NCI-H1417 treated with DMSO at 0.1 percent for 48 hours (cell line): ENCODE measurements at regions not wholly inside any gene's neighbourhood (a gene's known extent, or its start where the extent isn't known, plus 50 kb on each side); places are given as distances from the start of the nearest gene placed in this dataset.
"Not testable (repeated sequence)": the region's sequence is repeated elsewhere in the genome, so short reads cannot be mapped to it uniquely, and the experiment has no call there.

Experiments used
- DNase-seq: peaks from one replicate; lab custom pipeline; 2025; lab: John Stamatoyannopoulos, UW

DNA sequence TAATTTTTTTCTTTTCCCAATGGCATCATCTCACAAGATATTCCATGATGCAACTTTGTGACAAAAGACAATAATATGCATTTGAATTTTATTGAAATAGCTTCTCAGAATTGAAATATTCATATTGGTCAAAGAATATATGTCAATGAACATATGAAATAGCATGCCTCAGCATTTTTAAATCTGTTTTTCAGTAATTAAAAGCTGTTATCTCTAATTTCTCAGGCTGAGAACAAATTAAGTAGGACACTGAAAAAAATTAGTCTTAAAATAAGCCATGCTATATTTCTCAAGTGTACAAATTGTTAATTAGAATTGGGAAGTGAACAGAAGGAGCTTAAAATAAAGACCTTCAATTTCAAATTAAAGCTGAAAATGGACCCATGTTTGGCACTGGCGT is 570.1 kb downstream of the MFSD1 start:
- no peak for DNase-seq

DNA sequence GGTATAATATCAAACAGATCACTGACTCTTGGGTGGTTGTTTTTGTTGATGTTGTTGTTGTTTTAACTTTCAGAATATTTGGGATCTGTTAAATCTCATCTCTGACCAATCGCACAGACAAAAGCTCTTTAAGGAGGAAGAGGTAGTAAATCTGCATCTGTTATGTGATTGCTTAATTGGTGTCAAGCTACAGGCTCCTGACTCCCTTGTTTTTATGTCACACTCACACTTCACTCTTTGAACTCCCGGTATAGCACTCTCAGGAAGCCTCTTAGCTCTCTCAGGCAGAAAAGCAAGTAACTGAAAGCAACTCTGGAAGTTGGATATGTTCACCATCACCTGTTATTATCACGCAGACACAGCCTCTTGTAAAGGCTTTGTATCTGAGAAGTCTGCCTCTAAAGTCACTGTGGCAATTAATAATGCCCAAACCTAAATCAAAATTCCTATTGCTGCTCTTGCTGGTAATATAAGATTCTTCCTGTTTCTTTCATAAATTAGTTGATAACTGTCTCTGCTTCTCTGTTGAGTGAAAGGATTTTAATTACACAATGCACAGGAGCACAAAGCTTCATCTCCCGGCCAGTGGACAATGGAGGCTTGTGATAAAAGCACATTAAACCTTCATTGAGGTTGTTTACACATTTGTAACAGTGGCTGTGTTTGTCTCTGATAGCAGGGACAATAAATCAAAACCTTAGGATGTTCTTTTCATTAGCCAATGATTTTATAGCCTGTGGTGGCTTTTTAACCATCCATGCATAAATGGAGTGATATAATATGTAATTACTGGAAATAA is 576.7 kb downstream of the MFSD1 start:
- DNase-seq, result peak; percentile 88

DNA sequence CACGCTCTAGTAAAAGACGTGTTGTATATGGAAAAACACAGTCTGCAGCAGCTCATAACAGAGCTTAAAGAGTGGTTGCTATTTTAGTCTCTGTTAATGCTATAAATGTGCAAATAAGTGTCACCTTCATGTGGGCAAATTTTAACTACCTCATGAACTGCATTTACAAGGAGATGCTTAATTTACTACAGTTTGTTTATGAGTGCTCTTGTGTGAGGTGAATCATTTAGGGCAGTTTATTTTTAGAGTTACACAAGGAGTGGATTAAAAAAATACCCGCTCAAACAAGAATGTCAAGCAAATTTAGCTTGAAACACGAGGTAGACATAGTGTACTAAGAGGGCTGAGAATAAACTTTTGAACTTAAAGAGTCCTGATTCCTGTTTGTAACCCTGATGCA is 579.0 kb downstream of the MFSD1 start:
- DNase-seq, result no peak

DNA sequence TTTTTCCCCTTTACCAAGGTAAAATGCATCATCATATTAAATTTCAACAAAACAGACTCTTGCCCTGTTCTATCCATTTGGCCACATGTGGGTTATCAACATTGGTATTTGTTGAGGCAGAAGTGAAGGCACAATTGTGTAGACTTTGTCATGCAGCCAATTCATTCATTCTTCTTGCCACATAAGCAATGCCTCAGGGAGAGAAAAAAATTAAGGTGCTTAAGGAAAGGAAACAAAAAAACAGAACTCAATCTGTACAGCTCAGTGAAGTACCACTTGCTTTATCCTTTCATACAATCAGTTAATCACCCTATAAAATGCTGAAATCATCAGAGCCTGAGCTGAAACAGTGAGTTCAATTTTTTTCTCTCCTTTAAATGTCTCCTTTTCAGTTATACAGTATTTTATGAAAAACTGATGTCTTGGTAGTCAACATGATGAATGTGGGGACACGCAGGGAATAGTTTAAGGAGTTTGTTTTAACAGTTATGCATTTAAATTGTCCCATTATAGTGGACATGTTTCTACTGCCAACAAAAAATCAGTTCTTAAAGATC is 588.9 kb downstream of the MFSD1 start:
- DNase-seq, result no peak

DNA sequence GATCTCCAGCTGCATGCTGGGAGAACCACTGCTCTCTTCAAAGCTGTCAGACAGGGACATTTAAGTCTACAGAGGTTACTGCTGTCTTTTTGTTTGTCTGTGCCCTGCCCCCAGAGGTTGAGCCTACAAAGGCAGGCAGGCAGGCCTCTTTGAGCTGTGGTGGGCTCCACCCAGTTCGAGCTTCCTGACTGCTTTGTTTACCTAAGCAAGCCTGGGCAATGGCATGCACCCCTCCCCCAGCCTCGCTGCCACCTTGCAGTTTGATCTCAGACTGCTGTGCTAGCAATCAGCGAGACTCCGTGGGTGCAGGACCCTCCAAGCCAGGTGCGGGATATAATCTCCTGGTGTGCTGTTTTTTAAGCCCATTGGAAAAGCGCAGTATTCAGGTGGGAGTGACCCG is 591.0 kb upstream of the IL12A start:
- DNase-seq, result not testable (repeated sequence)

DNA sequence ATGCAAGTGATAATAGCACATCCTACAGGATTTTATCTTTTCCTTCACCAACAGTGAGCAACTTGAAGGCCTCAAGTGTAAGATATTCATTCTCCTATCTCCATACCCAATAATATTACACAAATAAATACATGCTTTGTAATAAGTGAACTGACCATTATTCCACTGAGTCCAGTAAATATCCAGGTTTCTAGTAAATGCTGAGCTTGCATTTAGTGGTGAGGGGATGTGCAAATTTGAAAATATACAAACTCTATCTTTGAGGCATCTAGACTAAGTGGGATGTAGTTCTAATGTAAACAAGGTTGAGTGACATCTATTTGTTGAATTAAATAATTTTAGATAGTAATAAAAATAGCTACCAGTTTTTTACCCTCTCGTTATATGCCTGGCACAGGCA is 587.6 kb upstream of the IL12A start:
- DNase-seq, result no peak

DNA sequence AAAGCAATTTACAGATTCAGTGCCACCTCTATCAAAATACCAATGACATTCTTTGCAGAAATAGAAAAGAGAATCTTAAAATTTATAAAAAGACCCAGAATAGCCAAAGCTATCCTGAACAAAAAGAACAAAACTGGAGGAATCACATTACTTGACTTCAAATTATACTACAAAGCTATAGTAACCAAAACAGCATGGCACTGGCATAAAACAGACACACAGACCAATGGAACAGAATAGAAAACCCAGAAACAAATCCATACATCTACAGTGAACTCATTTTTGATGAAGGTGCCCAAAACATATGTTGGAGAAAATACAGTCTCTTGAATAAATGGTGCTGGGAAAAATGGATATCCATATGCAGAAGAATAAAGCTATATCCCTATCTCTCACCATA is 578.9 kb upstream of the IL12A start:
- DNase-seq, result not testable (repeated sequence)

DNA sequence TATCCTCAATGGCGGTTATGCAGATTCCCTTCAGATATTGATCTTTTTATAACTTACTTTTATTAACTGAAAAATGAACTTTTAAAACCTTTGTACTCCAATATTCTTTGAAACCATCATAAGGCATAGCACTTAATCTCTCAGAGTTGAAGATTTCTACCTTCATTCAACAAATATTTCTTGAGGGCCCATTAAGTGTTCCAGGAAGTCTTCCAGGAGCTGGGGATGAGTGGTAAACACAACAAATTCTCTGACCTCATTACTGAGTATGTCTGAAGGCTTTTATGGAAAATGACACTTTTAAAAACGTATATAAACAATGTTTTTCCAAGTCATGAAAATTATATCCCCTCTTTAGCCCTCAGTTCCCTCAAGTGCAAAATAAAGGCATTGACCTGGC is 575.3 kb upstream of the IL12A start:
- no peak for DNase-seq

DNA sequence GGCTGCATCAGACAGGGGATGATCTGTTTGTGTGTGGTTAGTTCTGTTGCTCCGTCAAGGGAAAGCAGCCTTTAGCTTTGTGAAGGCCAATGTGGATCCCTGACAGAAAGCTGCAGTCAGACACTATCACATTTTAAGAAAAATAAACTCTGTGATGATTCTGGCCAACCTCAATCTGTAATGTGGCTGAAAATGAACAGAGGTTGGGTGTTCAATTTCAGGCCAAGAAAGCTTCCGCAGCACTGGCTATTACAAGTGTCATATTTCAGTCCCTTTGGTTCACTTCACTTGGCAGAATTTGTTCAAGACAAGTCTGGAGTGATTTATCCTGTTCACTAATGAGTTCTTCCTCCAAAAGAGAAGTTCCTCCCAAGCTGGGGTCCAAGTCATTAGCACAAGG is 571.8 kb upstream of the IL12A start:
- no peak for DNase-seq

DNA sequence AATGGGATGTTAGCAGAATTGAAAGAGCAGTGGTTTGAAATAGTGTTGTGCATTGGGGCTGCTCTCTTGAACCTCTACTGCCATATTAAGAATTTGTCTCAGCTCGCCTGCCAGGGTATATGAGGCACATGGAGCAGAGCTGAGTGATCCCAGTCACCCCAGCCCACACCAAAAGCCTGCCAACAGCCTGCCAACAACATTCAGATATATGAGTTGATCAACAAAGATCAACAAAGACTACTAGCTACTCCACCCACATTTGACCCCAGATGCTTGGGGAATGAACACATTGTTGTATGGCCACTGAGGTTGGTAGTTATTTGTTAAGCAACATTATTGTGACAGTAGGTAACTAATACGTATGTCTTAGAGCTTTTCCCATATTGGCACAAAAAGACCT is 570.9 kb upstream of the IL12A start:
- DNase-seq, result no peak

DNA sequence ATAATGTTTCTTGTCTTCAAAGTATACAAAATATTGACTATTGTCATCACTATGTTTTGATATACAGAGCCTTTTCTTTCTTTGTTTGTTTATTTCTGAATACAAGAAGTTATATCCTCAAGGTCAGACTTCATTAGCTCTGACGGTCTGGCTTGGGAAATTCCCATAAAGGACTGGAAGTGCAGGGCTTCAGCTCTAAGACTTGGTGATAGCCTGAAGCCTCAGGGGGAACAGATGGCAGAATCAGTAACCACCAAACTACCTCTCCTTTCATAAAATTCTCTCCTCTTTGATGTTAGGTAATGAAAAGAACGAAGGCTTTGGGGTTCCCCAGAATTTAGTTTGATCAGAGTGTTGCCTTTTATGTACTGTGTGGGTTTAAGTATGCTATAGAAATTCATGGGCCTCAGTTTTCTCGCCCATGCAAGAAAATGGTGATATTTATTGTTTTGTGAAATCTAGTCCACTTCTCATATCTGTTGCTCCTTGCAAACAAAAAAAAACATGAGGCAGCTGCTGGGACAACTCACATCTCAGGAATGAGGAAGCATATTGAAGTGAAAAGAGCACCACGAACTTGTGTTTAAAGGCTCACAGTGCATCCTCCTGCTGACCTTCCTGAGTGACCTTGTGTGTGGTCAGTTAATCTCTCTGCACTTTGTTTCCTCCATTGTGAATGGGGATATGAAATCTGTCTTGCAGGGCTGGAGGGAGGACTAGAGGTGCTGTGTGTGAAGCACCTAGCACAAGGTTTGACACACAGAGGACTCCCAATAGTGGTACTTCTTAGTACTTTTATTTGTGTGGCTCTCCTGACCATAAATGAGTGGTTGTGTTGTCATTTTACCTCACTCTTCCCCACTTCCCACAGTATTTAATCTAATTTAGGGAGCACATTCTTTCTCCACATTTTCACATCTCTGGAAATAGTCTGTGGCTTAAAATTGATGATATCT is 569.8 kb upstream of the IL12A start:
- no peak for DNase-seq

DNA sequence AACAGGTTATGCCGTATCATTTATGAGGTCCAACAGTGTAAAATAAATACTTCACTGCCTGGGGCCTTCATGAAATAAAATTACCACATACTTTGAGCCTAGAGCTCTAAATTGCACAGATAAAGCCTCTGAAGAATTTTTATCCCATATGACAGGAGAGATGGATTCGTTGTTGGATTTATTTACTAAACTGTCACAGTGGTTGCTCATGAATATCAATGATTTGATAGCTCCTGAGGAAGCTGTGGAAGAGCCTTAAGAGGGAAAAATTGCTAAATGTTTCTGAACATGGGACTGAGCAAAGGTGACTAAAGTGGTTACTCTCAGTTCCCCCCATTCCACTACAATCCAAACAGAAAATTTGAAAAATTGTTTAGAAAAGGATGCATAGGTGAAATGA is 558.9 kb upstream of the IL12A start:
- no peak for DNase-seq

DNA sequence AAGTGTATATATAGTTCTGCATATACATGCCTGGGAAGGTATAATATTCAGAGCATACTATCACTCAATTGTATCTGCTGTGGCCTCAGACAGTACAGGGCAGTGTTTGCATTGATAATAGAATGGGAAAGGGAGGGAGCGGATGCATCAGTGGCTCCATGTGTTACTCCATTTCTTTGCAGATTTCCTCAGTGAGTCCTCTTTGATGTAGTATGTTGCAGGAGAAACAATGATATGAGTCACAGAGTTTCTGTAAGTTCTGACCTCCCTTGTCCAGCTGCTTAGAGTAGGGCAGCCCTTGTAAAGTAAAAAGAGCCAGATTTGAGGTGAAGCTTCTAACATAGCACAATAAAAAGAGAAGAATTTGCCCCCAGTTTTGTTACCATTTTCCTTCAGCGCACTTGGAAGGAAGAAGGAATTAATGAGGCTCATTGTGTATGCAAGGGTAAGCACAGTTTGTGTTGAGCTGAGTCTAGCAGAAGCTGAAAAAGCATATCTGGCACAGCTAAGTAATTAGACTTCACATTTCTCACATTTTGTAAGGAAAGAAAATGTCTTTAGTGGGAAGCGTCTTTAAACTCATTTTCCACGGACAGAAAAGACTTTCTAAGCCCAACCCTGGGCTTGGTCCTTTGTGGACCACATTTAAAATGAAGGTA is 555.8 kb upstream of the IL12A start:
- DNase-seq, result no peak

DNA sequence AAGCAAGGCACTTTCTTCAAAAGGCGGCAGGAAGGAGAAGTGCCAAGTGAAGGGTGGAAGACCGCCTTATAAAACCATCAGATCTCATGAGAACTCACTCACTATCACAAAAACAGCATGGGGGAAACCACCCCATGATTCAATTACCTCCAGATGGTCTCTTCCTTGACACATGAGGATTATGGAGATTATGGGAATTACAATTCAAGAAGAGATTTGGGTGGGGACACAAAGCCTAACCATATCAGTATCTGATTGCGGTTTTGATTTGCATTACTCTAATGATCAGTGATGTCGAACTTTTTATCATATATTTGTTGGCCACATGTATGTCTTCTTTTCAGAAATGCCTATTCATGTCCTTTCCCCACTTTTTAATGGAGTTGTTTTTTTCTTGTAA is 549.3 kb upstream of the IL12A start:
- DNase-seq, result no peak

DNA sequence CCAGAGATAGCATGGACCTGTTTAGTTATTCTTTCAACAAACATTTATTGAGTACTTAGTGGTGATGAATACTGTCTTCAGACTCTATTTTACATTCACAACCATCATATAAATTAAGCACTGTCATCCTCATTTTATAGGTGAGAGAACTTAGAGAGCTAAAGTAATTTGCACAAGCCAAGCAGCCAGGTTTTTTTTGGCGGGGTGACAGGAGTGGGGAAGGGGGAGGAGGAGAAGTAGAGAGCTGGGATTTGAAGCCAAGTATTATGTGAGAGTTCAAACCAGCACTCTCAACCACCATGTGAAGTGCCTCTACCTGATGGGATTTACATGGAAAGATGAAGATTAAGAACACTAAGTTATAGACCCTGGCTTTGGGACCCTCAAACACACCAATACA is 547.4 kb upstream of the IL12A start:
- DNase-seq, result no peak

DNA sequence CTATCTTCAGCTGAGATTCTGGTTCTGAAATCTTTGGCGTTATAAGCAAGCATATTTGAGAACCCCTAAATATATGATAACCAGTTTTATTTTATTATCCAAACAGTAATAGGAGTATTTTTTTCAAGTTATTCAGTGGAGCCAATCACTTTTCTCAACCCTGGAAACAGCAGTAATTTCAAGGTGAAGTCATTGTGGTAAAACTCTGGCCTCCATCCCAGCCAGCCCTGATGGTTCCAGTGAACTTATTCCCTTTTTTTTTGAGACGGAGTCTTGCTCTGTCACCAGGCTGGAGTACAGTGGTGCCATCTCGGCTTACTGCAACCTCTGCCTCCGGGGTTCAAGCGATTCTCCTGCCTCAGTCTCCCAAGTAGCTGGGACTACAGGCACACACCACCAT is 545.4 kb upstream of the IL12A start:
- no peak for DNase-seq

DNA sequence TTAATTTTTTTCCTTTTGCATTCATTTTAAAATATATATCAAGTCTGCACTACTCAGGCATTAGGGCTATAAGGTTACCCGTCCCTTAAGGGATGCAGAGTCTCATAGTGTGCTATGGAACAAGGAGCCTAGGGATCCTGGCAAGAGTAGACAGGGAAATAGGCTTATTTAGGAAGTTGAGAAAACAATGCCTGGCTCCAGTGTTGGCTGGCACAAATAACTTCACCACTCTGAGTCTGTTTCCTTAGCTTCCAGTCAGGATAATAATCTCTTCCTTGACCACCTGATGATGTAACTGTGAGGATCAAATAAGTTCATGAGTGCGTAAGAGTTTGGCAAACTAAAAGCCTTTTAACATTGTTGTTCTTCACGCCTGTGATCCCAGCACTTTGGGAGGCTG is 540.8 kb upstream of the IL12A start:
- DNase-seq, result no peak

DNA sequence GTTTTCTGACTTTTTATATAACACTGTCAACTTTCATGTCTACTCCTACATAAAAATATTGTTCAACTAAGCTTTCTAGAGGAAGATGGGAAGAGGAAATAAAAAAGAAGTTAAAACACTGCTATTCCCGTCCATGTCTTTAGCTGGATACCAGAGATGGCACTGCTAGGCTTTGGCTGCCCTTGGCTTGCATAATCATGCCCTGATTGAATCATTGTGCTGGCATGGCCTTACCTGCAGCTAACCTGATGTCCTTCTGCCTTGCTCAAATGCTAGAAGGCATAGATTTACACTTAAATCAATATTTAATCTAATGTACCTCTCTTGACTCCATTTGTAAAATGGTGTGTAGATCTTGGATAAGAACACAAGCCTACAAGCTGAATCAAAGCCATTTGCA is 539.7 kb upstream of the IL12A start:
- DNase-seq, result no peak

DNA sequence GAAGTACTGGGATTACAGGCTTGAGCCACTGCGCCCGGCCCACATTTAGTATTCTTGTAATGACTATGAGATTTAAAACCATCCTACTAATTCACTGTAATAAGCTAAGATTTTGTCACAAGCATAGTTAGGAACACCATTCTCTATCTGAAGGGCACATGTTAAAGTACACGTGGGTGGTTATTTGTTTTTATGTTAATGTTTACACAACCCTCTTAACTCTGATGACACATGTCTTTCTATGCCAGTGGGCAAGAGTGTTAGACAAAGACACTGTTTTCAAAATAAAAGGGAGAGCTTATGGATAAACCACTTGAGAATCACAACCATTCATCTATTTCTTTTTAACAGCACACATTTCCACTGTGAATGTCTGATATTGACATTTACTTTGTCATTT is 537.6 kb upstream of the IL12A start:
- DNase-seq, result peak; percentile 73

DNA sequence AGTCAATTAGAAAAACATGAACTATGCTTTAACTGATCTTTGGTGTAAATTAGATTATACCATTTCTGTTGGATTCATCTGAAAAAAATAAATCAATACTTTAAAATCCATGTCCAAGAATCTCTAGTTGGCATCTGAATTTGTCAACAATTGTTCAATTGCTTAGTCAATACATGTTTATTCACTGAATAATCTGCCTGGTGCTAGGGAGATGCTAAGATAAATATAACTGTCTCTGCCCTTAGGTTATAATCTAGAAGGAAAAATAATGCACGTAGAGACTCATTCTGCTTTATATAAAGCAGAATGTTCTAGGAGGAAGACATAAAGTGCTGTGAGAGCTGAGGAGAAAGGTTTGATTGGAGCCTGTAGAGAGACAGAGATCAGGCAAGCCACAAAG is 537.2 kb upstream of the IL12A start:
- DNase-seq, result no peak

DNA sequence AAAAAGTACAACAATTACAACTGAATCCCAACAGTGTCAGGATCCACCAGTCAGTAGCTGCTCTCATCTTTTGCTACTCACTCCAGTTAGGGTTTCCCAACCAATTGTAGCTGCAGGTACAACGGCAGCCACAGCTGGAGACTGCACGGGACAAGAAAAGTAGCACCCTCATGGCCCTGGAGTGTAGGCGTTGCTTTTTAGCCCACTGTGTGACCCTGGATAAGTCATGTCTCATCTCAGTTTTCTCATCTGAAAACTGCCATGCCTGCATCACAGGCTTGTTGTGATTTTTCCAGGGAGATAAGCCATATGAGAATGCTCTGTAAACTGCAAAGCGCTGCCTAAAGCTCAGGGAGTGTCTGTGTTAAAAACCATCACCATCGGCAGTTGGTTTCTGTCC is 535.6 kb upstream of the IL12A start:
- DNase-seq, result no peak

DNA sequence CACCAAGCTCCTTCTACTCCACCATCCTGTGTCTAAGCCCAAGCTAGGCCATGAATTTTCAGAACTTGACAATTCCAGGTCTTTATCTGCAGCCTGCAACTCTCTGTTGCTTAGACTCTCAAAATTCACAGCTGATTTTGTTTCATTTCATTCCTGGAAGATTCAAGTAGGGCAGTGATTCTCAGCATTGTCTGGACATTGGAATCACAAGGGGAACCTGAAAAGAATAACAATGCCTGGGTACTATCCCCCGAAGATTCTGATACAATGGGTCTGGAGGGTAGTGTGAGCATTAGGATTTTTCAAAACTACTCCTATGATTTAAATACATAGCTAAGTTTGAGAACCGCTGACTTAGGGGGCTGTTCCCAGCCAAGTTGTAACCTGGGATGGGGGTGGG is 534.7 kb upstream of the IL12A start:
- DNase-seq, result no peak
